CMK (cell line): ENCODE measurements at regions not wholly inside any gene's neighbourhood (a gene's known extent, or its start where the extent isn't known, plus 50 kb on each side); places are given as distances from the start of the nearest gene placed in this dataset.

ENCODE experiments used
- DNase-seq: peaks from one replicate; pipeline ENCODE4 v3.0.0-alpha.2; 2010; ENCODE audit warnings: low read depth

DNA sequence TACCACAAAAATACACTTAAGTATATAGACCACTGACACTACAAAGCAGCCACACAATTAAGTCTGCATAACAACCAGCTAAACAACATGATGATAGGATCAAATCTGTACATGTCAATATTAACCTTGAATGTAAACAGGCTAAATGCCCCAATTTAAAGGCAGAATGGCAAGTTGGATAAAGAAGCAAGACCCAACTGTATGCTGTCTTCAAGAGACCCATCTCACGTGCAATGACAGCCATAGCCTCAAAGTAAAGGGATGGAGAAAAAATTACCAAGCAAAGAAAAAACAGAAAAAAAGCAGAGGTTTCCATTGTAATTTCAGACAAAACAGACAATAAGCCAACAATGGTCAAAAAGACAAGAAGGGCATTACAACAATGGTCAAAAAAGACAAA, 77.3 kb upstream of the APC start:
- no peak for DNase-seq

DNA sequence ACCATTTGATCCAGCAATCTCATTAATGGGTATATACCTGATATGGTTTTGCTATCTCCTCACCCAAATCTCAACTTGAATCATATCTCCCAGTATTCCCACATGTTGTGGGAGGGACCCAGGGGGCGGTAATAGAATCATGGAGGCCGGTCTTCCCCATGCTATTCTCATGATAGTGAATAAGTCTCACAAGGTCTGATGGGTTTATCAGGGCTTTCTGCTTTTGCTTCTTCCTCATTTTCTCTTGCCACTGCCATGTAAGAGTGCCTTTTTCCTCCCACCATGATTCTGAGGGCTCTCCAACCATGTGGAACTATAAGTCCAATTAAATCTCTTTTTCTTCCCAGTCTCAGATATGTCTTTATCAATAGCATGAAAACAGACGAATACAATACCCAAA, 74.5 kb upstream of the APC start:
- no peak for DNase-seq

DNA sequence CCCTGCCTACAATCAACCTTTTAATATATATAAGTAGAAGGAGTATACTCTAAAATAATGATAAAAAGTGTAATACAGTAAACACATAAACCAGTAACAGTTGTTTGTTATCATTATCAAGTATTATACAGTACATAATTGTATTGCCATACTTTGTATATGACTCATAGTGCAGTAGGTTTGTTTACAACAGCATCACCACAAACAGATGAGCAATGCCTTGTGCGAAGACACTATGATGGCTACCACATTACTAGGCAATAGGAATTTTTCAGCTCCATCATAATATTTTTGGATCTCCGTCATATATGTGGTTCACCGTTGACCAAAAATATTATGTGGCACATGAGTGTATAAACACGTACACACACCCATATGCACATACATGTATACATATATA, 69.7 kb upstream of the APC start:
- DNase-seq, result no peak

DNA sequence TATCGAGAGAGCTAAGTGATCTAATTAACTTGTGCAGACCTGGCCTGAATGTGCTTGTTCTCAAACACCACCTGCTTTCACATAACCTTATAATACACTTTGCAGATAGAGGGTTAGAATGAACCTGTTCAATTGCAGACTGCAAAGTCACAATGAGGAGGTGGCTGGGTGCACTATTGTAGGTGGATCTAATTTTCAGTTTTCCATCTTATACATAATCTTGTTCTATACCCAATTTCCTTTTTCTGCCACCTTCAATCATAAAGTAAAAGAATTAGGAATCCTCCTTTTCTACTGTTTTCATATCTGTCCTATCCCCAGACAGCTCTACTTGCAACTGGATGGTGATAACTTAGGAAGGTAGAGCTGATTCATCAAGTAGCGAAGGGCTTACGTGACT, 68.8 kb upstream of the APC start:
- DNase-seq, result no peak

DNA sequence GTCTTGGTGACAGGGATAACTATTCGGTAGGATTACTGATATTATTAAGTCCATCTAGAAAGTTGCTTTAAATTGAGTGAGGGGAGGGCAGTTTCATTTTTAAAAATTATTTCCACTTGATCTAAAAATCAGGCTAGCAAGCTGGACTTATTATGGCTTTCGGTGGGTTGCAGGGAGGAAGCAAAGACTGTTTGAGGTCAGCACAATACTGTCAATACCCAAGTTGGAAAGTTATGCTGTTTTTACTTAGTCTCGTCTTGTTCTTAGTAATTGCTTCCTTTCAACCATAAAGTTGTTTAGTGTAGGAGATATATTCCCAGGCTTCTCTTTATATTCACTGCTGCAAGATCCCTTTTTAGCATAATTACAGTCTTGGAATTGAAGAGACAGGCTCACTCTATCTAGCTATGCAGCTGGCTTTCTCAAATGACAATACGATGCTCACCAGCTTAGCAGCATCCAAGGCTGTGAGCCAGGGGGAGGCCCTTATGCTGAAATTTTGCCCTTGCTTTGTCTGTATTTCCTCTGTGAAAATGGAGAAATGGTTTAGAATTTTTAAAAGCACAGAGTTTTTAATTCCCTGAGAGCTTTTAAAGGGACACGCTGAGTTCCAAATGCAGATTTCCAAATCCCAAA, 68.2 kb upstream of the APC start:
- no peak for DNase-seq

DNA sequence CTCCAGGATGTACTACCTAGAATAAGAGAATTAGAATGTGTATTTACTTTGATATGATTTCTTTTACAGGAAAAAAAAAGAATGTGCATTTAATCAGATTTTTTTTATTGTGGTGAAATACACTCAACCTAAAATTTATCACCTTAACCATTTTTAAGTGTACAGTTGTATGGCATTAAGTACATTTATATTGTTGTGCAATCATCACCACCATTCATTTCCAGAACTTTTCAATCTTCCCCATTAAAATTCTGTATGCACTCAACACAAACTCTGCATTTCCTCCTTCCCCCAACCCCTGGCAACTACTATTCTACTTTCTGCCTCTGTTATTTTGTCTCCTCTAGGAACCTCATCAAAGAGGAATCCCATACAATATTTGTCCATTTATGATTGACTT, 66.0 kb upstream of the APC start:
- no peak for DNase-seq

DNA sequence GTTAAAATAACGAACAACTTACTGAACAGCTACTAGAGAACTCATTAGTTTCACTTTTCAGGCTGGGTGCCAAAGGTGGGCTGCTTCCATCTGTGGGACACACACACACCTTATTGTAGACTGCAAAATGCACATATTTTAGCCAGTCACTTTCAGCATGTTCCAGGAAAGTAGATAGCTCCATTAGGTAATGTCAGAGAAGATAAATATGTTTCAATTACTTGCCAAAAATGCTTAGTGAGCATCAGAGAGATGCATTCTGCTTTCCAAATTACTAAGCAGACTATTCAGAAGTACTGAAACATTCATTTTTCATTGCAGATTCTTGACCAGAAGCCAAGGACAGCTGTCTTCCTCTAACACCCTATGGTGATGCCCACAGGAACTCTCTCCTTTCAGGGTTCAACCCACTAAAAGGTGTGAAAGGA, 56.2 kb upstream of the APC start:
- no peak for DNase-seq

DNA sequence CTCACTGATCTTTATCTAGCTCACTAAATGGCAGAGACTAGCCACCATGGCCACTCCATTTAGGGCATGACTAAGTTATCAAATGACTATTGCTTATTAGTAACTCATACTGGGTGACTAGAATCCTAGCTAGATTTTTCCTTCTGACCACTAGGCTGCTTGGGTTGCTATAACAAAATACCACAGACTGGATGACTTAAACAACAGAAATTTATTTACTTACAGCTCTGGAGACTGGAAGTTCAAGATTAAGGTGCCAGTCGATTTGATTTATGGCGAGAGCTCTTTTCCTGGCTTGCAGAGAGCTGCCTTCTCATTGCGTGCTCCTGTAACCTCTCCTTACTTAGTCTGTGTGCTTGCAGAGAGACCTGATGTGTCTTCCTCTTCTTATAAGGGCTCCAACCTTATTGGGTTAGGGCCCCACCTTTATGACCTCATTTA, 55.0 kb upstream of the APC start:
- no peak for DNase-seq

DNA sequence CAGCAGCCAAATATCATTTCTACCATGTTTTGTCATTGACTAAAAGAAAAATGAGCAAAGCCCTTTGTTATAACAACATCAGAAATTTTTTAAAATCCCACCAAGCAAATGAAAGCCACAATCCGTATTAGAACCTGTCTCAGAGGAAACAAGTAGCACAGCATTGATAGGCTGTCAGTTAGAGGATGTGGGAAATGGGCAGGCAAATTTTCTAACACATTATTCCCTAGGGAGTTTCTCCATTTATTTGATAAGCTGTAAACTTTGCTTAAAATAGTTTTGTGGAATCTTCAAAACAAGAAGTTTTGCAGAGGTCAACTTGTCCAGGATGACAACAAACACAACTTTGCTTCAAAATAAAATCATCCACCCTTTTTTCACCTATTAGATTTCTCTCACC, 53.6 kb upstream of the APC start:
- DNase-seq, result no peak

DNA sequence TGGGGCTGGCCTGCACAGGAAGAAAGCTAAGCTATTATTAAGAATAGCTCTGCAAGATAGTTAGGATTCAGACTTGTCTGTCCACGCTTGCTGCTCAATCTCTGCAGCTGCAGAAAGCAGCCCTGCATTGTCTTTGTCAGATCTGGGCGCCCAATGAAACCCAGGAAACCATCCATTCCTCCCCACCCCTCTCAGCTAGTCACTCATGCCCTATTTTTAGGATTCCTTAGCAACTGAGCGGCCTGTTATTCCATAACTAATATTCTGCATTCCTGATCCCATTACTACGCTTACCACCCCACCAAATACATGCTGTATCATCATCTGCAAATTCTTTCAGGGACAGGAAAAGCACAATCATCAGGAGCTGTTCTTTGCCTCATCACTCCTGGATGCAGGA, 52.9 kb upstream of the APC start:
- DNase-seq, result no peak

DNA sequence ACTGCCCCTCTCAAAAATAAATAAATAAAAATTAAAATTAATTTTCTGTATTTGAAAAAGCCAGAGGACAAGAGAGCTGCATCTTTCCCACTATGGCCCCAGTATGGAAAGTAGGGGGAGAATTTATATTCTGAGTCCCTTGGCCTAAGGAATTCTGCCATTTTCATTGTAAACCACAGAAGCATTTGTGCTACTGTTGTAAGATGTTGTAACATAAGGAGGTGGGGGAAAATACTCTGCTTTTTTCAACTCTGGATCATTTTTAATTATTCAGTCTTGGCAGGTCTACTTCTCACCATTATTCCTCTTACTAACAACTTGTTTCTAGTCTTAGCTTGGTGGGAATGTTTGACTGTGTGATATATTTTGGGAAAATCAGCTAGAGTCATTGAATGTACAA, 52.3 kb upstream of the APC start:
- DNase-seq, result no peak

DNA sequence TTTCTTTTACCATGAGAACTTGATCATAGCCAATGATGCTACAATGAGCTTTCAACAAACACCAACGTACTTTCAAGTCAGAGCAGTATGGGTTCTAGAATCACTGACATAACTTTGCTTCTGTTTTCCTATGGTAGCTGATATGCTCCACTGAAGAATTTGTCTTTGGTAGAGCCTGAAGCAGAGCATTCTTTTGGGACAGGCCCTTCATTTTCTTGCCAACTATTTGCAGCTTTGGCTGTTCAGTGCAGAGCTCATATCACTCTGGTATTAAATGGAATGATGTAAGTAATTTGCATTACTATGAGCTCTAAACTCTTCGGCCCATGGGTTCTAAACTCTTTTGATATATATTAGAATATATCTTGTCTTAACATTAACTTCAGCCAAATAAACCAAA, 51.8 kb upstream of the APC start:
- no peak for DNase-seq

DNA sequence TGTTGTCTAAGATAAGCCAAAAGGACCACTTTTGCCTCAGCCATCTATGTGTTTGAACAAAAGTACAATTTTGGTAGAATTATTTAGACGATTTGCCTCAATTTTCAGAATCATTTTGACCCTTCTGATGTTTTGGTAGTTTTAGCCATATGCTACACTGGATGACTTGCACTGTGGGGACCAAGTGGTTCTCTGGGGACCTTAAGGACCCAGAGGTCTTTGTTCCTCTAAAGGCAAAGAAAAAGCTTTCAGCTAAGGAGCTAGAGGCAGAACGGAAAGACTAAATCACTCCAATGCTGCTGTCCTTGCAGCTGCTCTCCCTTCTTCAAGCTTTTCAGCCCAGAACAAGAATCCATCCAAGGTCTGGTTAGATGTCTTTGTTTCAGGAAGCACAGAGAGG, 51.0 kb upstream of the APC start:
- no peak for DNase-seq

DNA sequence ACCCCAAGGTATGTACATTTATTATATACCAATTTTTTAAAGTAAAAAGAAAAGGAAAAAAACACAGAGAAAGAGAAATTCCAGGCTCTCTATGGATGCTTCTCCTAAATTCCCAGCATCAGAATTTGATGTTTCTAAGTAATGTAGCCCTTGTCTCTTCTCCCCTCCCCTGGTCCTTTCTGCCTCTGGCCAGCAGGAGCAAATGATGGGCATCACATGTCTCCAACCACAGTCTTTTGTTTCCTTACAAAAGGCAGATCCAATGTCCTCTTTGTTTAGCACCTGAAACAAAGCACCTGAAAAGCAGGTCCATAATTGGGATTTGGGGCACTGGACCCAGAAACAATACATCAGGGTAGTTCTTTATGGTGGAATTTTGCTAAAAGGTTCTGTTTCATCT, 50.4 kb upstream of the APC start:
- DNase-seq, result no peak
